Tibial artery (tissue), 4 donors: ENCODE measurements at regions not wholly inside any gene's neighbourhood (a gene's known extent, or its start where the extent isn't known, plus 50 kb on each side); places are given as distances from the start of the nearest gene placed in this dataset.
"Not testable (repeated sequence)": the region's sequence is repeated elsewhere in the genome, so short reads cannot be mapped to it uniquely, and the experiment has no call there.

Experiments
- DNase-seq, 2 donors: peaks; one replicate each; pipeline ENCODE4 v3.0.0-alpha.2; 2019
- H3K27ac ChIP-seq, 2 donors: fragments of 200-600 bp; sonication (generic) in 1 of 2; 1 replicate in 1 of 2; 2 replicates in 1 of 2; pipeline ENCODE4 v1.5.1; 2018 to 2019; ENCODE audit warnings: mild to moderate bottlenecking in 1 of 2
- H3K27me3 ChIP-seq, 2 donors: fragments of 200-600 bp; sonication (generic) in 1 of 2; one replicate each; pipeline versions ENCODE4 v1.5.1 to v1.6.0; 2016 to 2019
- H3K36me3 ChIP-seq, 3 donors: fragments of 200-600 bp; sonication (generic) in 2 of 3; one replicate each; pipeline ENCODE4 v1.5.1; 2016 to 2019; ENCODE audit warnings: mild to moderate bottlenecking in 2 of 3
- H3K4me1 ChIP-seq, 4 donors: fragments of 200-600 bp; sonication (generic) in 2 of 4; 1 replicate in 3 of 4; 2 replicates in 1 of 4; pipeline ENCODE4 v1.5.1; 2016 to 2019
- H3K4me3 ChIP-seq, 2 donors: fragments of 200-600 bp; sonication (generic) in 1 of 2; 1 replicate in 1 of 2; 2 replicates in 1 of 2; pipeline ENCODE4 v1.5.1; 2018 to 2019; ENCODE audit warnings: mild to moderate bottlenecking in 2 of 2
- H3K9me3 ChIP-seq, 3 donors: fragments of 200-600 bp; sonication (generic) in 1 of 3; one replicate each; pipeline ENCODE4 v1.5.1; 2016 to 2019
- intact Hi-C: fragments of 100-400 bp; cut with DNase I; formaldehyde crosslinking; loops from one replicate; pipeline ENCODE4 v1.15.0; 2023; ENCODE audit warnings: low total_unique reads
- TF ChIP-seq, protein P1 (sequence below), 2 experiments: fragments of 200-600 bp in 1 of 2; fragments of 450-650 bp in 1 of 2; IDR thresholded peaks; one replicate each; pipeline ENCODE4 v1.5.1; 2017 to 2019; ENCODE audit warnings: antibody characterized with exemption in 2 of 2, mild to moderate bottlenecking in 1 of 2, moderate library complexity in 1 of 2

DNA sequence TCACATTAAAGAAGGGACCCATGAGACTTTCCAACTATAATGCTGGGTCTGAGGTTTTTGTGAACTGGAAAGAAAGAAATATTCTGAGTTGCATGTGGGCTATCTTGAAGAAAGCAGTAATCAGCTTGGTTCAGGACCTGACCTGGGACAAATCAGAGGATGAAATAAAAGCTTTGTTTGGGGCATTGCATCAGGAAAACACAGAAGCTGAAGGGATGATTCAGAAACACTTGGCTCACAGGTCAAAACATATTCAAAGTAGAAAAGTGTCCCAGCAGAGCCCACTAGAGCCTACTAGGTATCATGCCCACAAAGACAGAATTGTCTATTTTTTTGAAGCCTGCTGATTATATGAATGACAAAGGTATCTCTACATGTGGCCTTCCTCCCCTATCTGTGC, 174.8 kb upstream of the TSPY4 start:
- H3K36me3 ChIP-seq, H3K27me3 ChIP-seq, H3K4me3 ChIP-seq, H3K9me3 ChIP-seq, DNase-seq, intact Hi-C loops: not testable (repeated sequence)
- Histone ChIP-seq H3K27ac (peak overlapping the region; percentile 61 to 72), H3K4me1 (peaks cover 0 to 51% (median 0%) of the 10 kb centered on the region in 4 donors)

- H3K27me3 ChIP-seq, intact Hi-C loops, H3K27ac ChIP-seq, H3K4me3 ChIP-seq, H3K4me1 ChIP-seq, H3K36me3 ChIP-seq, H3K9me3 ChIP-seq, DNase-seq: not testable (repeated sequence)
Observed at GRCh38 chrY:9177641-9178040, 159.6 kb upstream of the TSPY4 start.

- H3K36me3 ChIP-seq, intact Hi-C loops, H3K4me1 ChIP-seq, H3K27ac ChIP-seq, H3K4me3 ChIP-seq, H3K9me3 ChIP-seq, H3K27me3 ChIP-seq, DNase-seq: not testable (repeated sequence)
Observed at GRCh38 chrY:9184827-9185226, 152.4 kb upstream of the TSPY4 start.

DNA sequence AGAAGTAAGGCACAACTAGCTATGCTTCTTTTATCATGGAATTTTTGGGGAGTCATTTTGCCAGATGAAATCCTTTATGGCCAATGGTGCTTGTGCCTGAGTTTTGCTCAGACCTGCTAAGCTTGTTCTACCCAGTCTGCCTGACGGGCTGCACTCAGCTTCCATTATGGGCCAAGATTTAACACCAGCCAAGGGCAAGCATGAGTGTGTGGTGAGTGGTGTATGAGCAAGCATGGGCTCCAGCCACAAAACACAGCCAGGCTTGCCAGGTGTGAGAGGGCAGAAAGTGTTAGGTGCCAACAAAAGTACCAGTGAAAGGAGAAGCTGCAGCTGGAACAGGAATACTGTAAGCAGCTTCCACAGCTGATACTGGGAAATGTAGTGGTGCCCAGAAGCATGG, 130.2 kb upstream of the TSPY4 start:
- H3K4me3 ChIP-seq, H3K9me3 ChIP-seq, H3K27me3 ChIP-seq, H3K27ac ChIP-seq, DNase-seq, intact Hi-C loops, H3K36me3 ChIP-seq, H3K4me1 ChIP-seq: not testable (repeated sequence)

- TF ChIP-seq, protein P1, sequence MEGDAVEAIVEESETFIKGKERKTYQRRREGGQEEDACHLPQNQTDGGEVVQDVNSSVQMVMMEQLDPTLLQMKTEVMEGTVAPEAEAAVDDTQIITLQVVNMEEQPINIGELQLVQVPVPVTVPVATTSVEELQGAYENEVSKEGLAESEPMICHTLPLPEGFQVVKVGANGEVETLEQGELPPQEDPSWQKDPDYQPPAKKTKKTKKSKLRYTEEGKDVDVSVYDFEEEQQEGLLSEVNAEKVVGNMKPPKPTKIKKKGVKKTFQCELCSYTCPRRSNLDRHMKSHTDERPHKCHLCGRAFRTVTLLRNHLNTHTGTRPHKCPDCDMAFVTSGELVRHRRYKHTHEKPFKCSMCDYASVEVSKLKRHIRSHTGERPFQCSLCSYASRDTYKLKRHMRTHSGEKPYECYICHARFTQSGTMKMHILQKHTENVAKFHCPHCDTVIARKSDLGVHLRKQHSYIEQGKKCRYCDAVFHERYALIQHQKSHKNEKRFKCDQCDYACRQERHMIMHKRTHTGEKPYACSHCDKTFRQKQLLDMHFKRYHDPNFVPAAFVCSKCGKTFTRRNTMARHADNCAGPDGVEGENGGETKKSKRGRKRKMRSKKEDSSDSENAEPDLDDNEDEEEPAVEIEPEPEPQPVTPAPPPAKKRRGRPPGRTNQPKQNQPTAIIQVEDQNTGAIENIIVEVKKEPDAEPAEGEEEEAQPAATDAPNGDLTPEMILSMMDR (IDR thresholded peaks at IDR 0.05) = no peak
- Histone ChIP-seq H3K4me3 (no peak overlapping the region), H3K27ac (no peak overlapping the region), H3K36me3 (no peaks in the 10 kb centered on the region), H3K27me3 (no peaks in the 10 kb centered on the region), H3K4me1 (peaks cover 0 to 10% (median 0%) of the 10 kb centered on the region in 4 donors), H3K9me3 (no peaks in the 10 kb centered on the region)
- no peak for DNase-seq
- intact Hi-C loops = no loop called here
Observed at GRCh38 chrY:9226409-9226808, 110.9 kb upstream of the TSPY4 start.

- TF ChIP-seq, protein P1 (IDR thresholded peaks at IDR 0.05) = no peak
- intact Hi-C loops = no loop called here
- no peaks in the 10 kb centered on the region for H3K9me3 ChIP-seq
Observed at GRCh38 chrY:9257255-9257654, 80.0 kb upstream of the TSPY4 start.

DNA sequence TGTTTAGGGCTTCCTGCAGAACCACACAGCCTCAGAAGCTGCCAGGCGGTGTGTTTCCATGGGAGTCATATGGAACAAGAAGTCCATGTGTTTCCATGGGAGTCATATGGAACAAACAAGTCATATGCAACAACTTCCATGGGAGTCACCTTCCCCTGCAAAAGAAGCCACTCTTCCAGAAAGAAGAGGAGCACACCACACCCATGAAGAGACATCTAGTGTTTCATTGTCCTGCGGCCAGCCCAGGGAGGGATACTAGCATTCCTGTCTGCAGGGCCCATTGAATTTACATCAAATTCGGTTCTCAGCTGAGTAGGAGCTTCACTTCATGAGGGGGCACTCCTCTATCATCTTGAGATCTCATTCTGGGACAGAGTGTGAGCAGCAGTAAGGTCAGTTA, 79.5 kb upstream of the TSPY4 start:
- TF ChIP-seq, protein P1 (IDR thresholded peaks at IDR 0.05) = no peak
- Histone ChIP-seq H3K4me3 (no peak overlapping the region), H3K9me3 (no peaks in the 10 kb centered on the region), H3K27ac (no peak overlapping the region), H3K4me1 (no peaks in the 10 kb centered on the region), H3K36me3 (no peaks in the 10 kb centered on the region), H3K27me3 (no peaks in the 10 kb centered on the region)
- intact Hi-C loops = no loop called here
- no peak for DNase-seq

More at GRCh38 chrY:9257255-9257654, 80.0 kb upstream of the TSPY4 start:
- H3K27ac ChIP-seq = no peak overlapping the region
- H3K27me3 ChIP-seq = no peaks in the 10 kb centered on the region
- DNase-seq = no peak
- no peaks in the 10 kb centered on the region for H3K4me1 ChIP-seq
- no peaks in the 10 kb centered on the region for H3K36me3 ChIP-seq
- H3K4me3 ChIP-seq = no peak overlapping the region

- Histone ChIP-seq H3K4me1 (no peaks in the 10 kb centered on the region), H3K27me3 (no peaks in the 10 kb centered on the region), H3K4me3 (no peak overlapping the region), H3K36me3 (no peaks in the 10 kb centered on the region), H3K27ac (no peak overlapping the region), H3K9me3 (no peaks in the 10 kb centered on the region)
- TF ChIP-seq, protein P1 (IDR thresholded peaks at IDR 0.05) = no peak
- no peak for DNase-seq
- intact Hi-C loops = no loop called here
Observed at GRCh38 chrY:9259368-9259767, 77.9 kb upstream of the TSPY4 start.
